Choroid plexus epithelial cell (primary cell): ENCODE measurements at regions not wholly inside any gene's neighbourhood (a gene's known extent, or its start where the extent isn't known, plus 50 kb on each side); places are given as distances from the start of the nearest gene placed in this dataset.

ENCODE experiments used
- DNase-seq: peaks from one replicate; pipeline ENCODE4 v3.0.0-alpha.2; 2010; ENCODE audit warnings: low read depth
- H3K4me3 ChIP-seq: 2 replicates; pipeline ENCODE4 v1.5.1; 2011; ENCODE audit warnings: low read depth, mild to moderate bottlenecking, control low read depth, low read length, moderate library complexity
- TF ChIP-seq, protein P1 (sequence below): conservative IDR thresholded peaks from 2 replicates; pipeline ENCODE4 v1.5.1; 2011; ENCODE audit warnings: low read depth, mild to moderate bottlenecking, control low read depth, inconsistent platforms, low read length, moderate library complexity

GRCh38 chr7:4319280-4319679, 362.8 kb upstream of the FOXK1 start:
- TF ChIP-seq, protein P1, sequence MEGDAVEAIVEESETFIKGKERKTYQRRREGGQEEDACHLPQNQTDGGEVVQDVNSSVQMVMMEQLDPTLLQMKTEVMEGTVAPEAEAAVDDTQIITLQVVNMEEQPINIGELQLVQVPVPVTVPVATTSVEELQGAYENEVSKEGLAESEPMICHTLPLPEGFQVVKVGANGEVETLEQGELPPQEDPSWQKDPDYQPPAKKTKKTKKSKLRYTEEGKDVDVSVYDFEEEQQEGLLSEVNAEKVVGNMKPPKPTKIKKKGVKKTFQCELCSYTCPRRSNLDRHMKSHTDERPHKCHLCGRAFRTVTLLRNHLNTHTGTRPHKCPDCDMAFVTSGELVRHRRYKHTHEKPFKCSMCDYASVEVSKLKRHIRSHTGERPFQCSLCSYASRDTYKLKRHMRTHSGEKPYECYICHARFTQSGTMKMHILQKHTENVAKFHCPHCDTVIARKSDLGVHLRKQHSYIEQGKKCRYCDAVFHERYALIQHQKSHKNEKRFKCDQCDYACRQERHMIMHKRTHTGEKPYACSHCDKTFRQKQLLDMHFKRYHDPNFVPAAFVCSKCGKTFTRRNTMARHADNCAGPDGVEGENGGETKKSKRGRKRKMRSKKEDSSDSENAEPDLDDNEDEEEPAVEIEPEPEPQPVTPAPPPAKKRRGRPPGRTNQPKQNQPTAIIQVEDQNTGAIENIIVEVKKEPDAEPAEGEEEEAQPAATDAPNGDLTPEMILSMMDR: no peak
- no peak overlapping the region for H3K4me3 ChIP-seq
- DNase-seq: no peak

DNA sequence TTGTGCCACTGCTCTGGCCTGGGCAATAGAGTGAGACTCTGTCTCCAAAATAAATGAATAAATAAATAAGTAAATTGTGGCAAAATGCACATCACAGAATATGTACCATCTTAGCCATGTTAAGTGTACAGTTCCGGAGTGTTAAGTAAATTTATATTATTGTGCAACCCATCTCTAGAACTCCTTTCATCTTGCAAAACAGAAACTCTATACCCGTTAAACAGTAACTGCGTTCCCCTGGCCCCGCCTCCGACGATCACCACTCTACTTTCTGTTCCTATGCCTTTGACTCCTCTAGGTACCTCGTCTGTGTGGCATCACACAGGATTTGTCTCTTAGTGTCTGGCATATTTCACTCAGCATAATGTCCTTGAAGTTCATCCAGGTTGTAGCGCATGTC, 356.4 kb upstream of the FOXK1 start:
- no peak for DNase-seq
- no peak overlapping the region for H3K4me3 ChIP-seq
- TF ChIP-seq, protein P1: no peak

GRCh38 chr7:4331711-4332110, 350.4 kb upstream of the FOXK1 start:
- TF ChIP-seq, protein P1: no peak
- DNase-seq: no peak
- no peak overlapping the region for H3K4me3 ChIP-seq

DNA sequence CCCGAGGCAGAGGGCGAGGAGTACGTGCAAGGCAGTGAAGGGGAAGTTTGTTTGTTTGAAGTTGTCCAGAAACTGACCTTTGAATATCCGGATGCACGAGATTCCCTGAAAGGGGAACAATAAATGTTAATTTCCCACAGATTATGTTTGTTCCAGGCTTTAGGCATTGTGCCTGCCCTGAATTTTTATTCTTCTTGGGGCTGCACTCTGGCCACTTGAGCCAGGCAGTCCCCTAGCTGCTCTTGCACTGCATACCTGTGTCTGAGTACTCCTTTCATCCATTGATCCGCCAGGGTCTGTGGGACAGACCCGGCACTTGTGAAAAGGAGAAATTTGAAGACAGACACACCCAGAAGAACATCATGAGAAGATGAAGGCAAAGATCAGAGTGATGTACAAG, 343.5 kb upstream of the FOXK1 start:
- DNase-seq: no peak
- TF ChIP-seq, protein P1: no peak
- no peak overlapping the region for H3K4me3 ChIP-seq

DNA sequence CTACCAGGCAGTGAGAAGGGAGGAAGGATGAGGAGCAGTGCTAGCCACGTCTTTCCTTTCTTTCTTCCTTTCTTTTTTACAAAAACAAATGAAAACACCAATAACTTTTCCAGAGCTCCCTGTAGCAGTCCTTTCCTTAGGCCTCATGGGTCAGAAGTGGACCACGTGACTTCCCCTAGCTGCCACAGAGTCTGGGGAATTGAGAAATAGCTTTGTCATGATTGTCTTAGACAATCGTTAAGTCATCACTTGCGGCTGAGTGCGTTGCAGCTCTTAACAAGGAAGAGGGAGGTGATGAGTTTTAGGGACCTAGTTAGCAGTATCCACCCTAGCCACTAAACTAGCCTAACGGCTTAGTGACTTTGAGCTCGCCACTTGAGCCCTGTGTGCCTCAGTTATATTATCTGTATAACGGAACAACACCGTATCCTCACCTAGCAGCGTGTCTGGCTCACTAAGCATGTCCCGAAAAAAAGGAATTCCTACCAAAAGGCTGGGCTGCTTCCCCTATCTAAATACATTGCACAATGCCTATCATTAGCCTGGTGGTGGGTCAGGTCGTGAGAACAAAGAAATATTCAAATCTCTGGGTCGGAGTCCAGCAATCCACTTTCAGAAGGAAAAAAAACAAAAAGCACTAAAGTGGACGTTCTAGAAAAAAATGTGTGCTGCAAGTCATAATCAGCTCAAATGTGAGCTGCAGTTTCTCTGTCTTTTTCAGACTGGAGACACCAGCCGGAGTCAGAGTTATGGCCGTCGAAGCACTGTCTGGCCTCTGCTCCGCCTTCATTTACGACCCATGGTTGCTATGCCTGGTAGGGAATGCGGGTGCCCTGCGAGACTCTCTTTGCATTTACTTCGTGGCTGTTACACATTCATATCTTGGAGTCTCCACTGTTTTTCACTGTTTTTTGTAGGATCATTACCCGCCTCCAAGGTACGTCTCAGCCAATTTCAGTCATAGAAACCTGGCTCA, 338.5 kb upstream of the FOXK1 start:
- no peak overlapping the region for H3K4me3 ChIP-seq
- TF ChIP-seq, protein P1: no peak
- no peak for DNase-seq

- TF ChIP-seq, protein P1: no peak
- no peak overlapping the region for H3K4me3 ChIP-seq
- DNase-seq: no peak
Observed at GRCh38 chr7:4345004-4345403, 337.1 kb upstream of the FOXK1 start.

- no peak overlapping the region for H3K4me3 ChIP-seq
- TF ChIP-seq, protein P1: no peak
- DNase-seq: no peak
Observed at GRCh38 chr7:4352069-4352468, 330.0 kb upstream of the FOXK1 start.
